ENCODE measurements at regions not wholly inside any gene's neighbourhood (a gene's known extent, or its start where the extent isn't known, plus 50 kb on each side); places are given as distances from the start of the nearest gene placed in this dataset.

DNA sequence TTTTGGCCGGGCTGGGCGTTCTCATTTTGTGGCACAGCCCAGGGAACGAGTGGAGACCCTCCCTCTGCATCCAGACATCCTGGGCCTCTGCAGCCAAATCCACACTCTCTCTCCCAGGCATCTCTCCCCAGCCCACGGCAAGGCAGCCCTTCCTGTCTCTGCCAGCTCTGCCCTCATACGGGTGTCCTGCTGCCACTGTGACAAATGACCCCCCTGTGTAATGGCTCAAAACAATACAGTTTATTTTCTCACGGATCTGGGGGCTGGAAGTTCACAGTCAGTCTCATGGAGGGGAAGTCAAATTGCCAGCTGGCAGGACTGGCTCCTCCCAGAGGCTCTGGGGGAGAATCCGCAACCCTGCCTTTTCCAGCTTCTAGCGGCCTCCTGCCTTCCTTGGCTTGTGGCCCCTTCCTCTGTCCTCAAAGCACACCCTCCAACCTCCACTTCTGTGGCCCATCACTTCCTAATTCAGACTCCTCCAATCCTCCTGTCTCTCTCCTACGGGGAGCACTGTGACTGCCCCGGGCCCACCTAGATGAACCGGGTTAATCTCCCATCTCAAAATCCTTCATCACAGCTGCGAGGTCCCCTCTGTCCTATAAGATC lies 70.2 kb upstream of the COL5A1 start:
- TF ChIP-seq, protein P1, sequence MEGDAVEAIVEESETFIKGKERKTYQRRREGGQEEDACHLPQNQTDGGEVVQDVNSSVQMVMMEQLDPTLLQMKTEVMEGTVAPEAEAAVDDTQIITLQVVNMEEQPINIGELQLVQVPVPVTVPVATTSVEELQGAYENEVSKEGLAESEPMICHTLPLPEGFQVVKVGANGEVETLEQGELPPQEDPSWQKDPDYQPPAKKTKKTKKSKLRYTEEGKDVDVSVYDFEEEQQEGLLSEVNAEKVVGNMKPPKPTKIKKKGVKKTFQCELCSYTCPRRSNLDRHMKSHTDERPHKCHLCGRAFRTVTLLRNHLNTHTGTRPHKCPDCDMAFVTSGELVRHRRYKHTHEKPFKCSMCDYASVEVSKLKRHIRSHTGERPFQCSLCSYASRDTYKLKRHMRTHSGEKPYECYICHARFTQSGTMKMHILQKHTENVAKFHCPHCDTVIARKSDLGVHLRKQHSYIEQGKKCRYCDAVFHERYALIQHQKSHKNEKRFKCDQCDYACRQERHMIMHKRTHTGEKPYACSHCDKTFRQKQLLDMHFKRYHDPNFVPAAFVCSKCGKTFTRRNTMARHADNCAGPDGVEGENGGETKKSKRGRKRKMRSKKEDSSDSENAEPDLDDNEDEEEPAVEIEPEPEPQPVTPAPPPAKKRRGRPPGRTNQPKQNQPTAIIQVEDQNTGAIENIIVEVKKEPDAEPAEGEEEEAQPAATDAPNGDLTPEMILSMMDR (IDR thresholded peaks at IDR 0.05; ENCODE audit: insufficient read depth, low read length), result no peak
- TF ChIP-seq POLR2AphosphoS5 (IDR thresholded peaks at IDR 0.05; ENCODE audit: low read depth) (no peak), SPI1 (IDR thresholded peaks at IDR 0.05; ENCODE audit: borderline replicate concordance, low read depth) (no peak)

All from HL-60 (cell line).